ENCODE measurements at regions not wholly inside any gene's neighbourhood (a gene's known extent, or its start where the extent isn't known, plus 50 kb on each side); places are given as distances from the start of the nearest gene placed in this dataset.
"Not testable (repeated sequence)": the region's sequence is repeated elsewhere in the genome, so short reads cannot be mapped to it uniquely, and the experiment has no call there.

DNA sequence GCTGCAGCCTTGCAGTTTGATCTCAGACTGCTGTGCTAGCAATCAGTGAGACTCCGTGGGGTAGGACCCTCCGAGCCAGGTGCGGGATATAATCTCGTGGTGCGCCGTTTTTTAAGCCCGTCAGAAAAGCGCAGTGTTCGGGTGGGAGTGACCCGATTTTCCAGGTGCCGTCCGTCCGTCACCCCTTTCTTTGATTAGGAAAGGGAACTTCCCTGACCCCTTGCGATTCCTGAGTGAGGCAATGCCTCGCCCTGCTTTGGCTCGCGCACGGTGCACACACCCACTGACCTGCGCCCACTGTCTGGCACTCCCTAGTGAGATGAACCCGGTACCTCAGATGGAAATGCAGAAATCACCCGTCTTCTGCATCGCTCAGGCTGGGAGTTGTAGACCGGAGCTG is 203.2 kb downstream of the SNCAIP start:
- DNase-seq, result not testable (repeated sequence)

DNA sequence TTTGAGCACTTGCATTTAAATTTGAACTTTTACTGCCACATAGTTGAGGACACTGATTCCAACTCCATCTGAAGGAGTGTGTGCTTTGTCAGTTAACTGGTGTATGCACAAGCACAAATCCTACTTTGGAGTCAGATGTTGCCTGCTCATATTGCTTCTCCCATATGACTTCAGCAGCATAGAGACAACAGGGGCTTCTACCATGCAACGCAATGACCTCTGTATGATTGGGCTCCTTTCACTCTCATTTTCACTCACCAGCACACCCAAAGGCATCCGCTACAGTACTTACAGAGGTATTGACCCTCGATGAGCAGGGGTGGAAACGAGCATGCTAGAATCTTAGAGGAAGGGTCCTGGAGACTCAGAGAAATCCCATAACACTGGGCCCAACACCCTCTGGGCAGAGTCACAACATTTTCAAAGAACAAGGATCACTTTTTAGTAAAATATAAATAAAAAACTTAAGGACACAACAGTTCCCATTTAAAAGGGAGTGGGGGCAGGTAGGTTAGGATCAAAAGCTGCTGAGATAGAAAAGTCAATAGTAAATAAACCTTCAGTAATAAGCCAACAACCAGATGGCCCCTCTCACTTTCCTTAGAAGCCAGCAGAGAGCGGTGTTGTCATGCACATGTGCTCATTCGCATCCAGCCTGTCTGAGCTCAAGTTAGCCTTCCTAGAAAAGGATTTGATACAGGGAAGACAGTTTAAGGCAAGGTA is 203.8 kb downstream of the SNCAIP start:
- peak; percentile 3 for DNase-seq

DNA sequence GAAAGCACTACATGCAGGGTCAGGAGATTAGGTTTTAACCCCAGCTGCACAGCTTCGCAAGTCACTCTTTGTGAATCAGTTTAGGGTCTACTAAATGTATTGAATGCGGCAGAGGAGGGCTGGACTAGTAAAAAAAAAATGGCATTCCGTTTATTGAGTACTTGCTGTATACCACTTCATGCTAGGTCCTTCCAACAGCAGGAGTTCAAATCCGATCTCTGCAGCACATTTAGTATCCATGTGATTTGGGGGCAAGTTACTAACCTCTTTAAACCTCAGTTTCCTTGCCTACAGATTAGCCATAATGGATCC is 204.4 kb downstream of the SNCAIP start:
- no peak for DNase-seq

DNA sequence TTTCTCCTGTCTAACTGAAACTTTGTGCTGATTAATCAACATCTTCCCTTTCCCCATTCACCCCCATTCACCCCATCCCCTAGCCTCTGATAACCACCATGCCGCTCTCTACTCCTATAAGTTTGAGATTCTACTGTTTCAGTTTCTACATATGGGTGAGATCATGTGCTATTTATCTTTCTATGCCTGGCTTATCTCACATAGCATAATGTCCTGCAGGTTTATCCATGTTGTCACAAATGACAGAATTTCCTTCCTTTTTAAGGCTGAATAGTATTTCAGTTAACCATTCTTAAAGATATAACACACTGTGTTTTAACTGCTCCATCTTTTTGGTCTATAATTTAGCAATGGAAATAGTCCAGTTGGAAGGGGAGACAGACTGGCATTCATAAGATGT is 205.1 kb downstream of the SNCAIP start:
- DNase-seq, result no peak

DNA sequence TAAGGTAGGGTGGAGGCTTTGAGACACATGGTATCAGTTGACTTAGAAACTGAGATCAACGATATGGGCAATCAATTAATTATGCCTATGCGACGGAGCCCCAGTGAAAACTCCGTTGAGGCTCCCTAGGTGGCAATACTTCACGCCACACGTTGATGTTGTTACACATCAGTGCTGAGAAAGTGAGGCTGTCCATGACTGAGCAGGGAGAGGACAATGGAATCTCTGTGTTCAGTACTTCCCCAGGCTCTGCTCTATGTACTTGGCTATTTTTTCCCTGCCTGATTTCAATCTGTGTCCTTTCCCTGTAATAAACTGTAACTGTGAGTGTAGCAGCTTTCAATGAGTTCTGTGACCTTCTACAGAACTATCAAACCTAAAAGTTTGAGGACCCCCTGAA is 211.7 kb downstream of the SNCAIP start:
- DNase-seq, result no peak

DNA sequence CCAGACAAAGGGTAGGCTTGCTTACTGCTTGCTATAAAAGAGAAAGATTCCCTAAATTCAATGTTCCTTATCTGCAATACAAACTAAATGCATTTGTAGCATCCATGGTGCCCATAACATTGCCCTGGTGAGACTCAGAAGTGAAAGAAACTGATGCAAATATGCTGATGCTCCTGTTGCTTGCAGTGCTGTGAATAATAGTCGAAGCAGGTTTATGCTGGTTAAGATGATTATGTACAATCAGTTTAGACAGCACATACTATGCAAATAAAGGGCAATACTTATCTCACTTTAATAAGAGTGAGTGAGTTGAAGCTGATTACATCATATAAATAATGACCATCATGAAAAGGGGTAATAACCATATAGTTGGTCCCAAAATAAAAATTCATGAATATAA is 215.5 kb downstream of the SNCAIP start:
- no peak for DNase-seq

DNA sequence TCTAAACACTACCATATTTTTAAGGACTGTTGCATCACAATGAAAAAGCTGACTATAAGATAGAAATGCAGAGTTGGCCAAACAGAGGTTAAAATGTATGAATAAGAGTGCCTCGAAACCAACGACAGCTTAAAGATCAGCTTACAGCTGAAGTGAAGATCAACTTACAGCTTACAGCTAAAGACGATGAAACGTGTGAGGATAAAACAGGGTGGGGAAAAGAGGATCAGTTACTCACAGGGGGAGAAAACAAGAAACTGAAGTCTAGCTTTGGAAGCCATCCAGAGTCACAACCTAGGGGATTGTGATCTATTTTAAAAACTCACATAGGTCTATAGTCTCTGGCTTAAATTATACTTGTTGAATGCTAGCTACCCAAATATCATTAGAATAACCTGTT is 220.0 kb downstream of the SNCAIP start:
- no peak for DNase-seq

DNA sequence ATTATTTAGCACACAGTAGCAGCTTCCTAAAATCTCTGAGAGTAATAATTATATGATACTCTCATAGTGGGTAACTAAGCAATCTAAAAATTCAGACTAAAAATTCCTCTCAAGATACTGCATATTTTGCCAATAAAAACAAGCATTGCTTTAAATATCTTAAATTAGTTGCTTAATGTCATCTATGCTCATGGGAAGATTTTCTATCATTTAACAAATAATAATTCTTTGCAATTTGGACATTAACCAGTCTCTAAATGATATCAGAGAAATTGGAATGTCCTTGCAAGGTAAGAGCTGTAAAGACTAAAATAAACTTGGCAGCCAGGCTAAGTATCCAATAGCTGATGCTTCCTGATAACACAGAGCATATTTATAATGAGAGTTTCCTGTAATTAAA is 221.8 kb downstream of the SNCAIP start:
- no peak for DNase-seq

DNA sequence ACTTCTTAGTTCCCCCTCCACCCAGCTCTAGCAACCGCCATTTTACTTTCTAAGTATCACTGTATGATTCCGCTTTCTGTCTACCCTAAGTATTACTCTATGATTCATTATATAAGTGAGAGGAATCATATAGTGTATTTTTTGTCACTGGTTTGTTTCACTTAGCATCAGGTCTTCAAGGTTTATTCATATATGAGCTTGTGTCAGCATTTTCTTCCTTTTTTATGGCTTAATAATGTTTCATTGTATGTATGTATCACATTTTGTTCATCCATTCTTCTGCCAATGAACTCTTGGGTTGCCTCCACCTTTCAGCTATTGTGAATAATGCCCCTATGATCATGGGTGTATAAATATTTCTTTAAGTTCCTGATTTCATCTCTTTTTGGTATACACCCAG is 222.8 kb downstream of the SNCAIP start:
- DNase-seq, result no peak

DNA sequence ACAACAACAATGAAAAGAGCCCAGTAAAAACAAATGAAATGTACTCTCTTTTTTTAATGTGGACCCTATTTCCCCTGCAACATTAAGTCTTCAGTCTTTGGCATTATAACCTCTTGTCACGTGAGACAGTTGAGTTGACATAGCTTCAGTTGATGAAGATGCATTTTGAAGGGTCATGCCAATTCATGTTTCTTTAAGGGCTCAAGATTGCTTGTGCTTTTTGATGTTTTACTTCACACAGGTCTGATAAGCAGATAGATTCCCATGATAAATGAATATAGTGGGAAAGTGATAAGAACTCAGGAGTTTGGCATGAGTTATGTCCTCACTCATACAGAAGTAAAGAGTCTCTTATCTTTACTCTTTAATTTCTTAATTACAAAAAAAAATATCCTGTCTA is 229.4 kb downstream of the SNCAIP start:
- DNase-seq, result no peak

DNA sequence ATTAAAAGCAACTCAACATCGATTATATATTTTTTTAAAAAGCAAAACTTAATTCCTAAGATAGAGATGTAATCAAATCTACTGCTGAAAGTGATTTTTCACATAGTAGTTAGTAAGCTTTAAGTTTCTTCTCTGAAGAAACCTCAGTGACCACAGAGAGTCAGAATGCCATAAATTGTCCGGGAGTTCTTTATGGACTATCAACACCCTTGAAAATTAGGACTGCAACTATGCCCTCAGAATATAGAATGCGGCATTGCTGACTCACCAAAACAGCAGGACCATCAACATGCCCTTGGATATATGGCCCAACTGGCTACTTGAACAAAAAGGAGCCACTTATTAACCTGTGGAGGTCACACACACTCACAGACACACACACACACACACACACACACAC is 228.9 kb upstream of the SNX2 start:
- no peak for DNase-seq

DNA sequence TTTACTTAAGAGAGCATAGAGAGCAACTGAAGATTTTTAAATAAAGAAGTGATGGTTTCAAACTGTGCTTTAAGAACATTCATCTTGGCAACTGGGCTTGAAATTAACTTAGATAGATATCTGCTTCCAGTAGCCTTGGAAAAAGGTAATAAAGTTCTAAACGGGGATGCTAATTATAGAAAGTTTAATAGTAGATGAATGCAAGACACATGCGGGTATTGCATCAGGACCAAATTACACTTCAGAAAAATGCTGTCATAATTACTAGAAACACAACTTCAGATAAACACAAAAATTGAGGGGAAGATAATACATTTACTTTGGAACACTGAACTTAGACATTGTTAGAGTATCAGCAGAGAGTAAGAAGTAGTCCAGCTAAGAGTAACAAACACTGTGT is 227.7 kb upstream of the SNX2 start:
- DNase-seq, result no peak

DNA sequence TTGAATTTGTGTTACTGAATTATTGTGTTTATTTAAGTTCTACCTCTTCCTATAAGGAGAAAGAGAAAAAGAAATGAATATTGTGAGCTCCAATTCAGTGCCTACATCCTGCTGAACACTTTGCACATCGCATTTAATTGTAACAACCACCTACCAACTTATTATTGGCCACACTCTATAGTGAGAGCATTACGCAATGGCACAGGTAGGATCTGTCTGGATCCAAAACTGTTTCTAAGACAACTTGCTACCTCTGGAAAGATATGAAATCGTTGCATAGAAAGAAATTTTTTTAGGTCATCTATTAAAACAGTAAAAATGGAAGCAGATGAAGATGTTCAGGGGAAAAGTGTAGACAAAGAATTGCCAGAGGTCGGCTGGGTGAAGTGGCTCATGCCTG is 227.2 kb upstream of the SNX2 start:
- DNase-seq, result no peak

DNA sequence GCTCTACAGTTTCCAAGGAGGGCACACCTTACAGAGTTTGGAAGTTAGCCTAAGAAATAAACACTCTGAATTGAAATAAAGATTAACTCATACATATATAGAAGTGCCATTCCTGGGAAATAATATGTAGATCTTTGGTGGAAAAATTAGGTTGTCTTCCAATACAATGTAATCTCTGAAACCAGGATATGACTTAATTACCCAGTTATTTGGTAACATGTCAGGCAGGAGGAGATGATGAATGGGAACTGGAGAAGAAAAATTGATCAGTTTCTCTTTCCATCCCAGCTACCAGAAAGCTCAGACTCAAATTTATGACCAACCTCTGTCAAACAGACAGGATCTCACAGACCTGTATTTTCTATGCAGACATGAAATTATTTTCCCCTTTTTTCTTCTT is 215.2 kb upstream of the SNX2 start:
- no peak for DNase-seq

DNA sequence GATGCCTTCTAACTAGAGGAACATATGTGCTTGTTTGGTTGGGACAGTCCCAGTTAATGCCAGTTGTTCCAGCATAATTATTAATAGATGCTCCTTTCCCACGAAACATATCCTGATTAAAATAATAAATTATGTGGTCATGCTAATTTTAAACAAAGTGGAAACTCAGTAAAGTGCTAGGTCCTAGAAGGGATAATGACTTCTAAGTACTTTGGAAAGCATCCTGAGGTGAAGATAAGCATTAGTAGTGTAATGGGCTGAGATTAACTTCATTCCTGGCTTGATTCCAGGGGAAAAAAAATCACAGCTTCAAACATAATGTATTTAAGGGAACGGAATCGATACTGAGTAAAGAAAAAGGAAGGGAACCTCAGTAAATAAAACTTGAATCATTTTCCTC is 213.7 kb upstream of the SNX2 start:
- DNase-seq, result no peak

DNA sequence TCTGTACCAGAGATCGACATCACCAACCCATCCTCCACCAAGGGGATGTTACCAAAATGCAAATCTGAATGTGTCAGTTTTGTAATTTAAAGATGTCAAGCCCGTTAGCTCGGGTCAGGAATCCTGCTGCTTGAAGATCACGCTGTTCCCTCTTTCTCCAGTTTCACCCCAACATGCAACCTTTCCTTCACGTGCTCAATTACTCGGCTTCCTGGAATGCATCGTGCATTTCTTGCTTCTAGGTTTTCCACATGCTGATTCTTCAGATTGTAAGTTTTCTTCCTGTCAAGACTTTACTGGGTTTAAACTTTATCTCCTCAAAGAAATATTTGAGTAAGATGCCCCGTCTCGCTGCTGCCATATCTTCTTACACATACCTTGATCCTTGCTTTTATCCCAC is 209.5 kb upstream of the SNX2 start:
- DNase-seq, result no peak

DNA sequence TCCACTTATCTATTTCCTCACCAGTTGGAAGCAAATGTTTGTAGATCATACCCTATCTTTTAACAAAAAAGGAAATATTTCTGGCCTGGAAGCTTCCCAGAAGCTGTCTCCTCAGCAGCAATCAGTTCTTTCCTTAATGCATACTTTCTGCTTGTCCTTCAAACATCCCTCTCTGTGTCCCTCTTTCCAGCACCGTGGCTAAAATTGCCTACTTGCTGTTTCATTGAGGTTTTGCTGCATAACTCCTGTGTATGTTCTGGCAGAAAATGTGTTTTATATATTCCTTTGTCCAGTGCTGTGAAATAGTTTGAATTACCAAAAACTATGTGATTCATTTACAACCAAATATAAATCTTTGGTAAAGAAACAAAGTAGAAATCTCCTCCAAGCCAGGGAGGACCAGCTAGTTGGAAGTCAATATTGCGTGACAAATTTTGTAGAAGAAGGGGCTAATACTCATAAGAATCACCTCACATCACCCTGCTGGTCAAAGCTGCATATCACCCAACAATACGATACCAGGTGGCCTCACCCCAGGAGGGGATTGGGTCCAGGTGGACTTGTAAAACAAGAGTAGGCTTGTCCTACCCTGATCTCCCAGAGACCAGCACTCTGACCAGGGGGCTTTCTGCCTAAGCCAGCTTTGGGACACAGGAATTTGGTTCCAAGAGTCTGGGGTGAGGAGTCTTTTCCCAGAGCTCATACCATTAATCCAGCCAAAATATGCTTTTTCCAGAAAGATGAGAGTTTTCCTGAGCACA is 198.4 kb upstream of the SNX2 start:
- DNase-seq, result no peak

DNA sequence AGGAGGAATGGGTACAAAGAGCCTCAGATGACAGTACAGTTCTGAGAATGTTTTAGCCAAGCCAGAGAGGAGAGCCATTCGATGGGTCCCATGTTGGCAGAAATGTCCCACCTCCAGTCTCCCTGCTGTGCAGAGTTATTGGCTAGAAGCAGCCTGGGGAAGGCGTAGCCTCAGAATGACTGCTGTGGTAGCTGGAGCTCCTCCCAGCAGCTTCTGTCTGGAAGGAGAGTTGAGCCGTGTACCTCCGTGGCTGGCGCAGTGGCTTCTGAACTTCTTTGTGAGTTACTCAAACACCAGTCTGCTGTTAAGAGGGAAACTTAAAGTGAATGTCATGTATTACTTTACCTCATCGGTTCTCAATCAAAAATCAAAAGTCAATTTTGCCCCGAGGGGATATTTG is 193.3 kb upstream of the SNX2 start:
- no peak for DNase-seq

DNA sequence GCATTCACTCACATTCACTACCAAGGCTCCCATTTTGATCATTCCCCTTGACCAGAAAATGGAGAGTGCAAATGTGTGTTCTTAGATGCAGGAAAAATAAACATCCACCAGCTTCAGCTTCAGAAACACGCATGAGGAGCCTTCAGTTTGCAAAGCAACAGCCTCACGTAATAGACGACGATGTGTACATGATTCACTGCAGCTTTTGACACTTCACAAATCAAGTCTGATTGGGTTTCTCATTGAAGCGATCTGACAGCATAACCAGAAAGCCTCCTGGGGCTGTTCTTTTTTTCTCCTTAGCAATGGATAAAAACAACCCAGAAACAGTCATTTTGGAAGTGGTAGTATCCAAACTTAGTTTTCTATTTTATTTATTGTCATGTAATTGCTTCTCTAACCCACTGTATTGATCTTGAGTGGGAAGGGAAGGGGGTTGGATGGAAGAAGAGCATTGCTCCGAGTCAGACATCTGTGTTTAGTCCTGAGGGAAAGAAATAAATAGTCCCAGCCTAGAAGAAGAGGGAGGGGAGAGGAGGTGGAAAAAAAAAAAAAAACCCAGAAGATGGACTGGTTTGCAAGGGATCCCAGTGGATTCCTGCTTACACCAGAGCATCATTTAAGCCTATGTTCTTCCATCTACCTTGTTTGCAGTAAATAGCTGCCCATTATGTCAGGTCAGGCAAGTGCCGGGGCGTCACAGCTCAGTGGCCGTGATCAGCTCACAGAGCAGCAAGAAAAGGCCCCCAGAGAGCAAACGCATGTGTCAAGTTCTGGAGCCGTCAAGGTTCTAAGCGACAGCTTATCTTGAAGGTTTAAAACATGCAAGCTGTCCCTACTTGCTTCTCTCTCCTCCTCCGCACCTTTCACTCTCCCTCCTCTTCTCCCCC is 190.2 kb upstream of the SNX2 start:
- no peak for DNase-seq

DNA sequence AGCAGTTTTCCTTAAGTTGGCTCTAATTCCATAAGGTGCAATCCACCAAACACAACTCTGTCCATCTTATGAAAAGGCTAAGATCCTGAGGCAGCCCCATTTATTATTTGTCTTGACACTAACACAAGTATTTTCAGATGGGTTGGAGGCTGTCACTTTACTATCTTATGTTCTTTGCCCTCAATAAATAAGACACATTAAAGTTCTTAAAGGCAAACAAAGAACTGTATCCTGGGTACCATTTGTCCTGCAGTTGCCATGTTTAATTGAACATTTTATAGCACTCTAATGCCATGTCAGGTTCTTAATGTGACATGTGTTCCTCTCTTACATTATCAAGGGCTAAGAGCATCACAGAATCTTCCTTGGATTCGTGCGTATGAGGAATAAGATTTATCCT is 189.5 kb upstream of the SNX2 start:
- DNase-seq, result no peak

DNA sequence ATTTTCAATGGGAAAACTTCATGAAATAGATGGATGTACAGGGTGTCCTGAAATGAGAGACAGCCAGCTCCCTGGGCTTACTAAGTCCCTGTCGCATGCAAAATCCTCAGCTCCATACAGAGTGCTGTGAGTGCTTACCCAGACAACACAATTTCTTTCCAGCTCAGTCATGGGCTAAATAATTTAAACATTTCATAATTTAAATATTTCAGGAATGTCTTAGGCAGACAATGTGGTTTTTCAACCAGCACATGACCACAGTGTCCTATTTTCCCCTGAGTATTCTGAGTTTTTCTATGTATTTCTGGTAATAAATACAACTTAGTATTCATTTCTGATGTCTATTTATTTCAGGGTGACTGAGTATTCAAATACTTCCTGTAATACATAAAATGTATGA is 188.5 kb upstream of the SNX2 start:
- DNase-seq, result no peak

DNA sequence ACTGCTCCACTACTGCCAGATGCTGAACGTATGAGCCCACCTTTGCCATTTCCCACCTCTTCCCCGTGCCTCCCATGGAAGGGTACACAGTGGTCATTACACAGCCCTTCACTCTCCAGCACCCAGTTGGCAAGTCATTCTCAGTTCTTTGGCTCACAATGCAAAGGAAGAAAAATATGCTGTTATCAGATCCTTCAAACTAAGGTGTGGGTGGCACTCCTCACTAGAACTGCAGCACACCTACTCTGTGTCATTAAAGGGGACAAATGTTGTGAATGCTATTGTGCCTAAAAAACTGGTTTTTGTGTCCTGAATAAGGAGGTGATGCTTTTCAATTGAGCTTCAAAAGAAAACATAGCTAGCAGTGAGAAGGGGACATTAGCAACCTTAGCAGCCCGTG is 183.1 kb upstream of the SNX2 start:
- no peak for DNase-seq

DNA sequence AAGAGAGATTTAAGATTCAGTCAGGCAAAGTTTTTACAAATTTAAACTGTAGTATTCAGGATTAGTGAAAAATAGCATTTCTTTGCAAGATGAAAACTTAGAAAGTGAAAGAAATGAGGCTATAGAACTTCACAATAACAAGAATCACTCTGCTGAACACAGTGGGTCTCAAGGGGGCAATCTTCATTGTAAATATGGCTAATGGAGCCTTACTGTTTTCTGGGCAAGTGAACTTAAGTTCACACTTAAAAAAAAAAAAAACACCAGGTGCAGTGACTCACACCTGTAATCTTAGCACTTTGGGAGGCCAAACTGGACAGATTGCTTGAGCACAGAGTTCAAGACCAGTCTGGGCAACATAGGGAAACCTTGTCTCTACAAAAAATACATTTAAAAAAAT is 175.9 kb upstream of the SNX2 start:
- no peak for DNase-seq

DNA sequence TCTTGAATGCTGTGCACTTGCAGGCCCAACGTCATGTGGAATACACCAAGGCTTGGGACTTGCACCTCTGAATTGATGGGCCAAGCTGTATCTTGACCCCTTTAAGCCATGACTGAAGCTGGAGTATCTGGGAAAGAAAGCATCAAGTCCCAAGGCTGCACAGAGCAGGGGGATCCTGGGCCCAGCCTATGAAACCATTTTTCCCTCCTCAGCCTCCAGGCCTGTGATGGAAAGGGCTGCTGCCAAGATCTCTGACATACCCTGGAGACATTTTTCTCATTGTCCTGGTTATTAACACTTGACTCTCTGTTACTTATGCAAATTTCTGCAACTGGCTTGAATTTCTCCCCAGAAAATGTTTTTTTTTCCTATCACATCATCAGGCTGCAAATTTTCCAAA is 174.0 kb upstream of the SNX2 start:
- no peak for DNase-seq
